Retinal pigment epithelial cell (primary cell): ENCODE measurements at regions not wholly inside any gene's neighbourhood (a gene's known extent, or its start where the extent isn't known, plus 50 kb on each side); places are given as distances from the start of the nearest gene placed in this dataset.

Experiments used
- DNase-seq: peaks from one replicate; pipeline ENCODE4 v3.0.0-alpha.2; 2010; ENCODE audit warnings: low read depth
- H3K4me3 ChIP-seq: 2 replicates; pipeline ENCODE4 v1.5.1; 2011; ENCODE audit warnings: mild to moderate bottlenecking, low read length, control low read depth, moderate library complexity
- TF ChIP-seq, protein P1 (sequence below): conservative IDR thresholded peaks from 2 replicates; pipeline ENCODE4 v1.5.1; 2011; ENCODE audit warnings: low read depth, low read length, control low read depth, inconsistent platforms

DNA sequence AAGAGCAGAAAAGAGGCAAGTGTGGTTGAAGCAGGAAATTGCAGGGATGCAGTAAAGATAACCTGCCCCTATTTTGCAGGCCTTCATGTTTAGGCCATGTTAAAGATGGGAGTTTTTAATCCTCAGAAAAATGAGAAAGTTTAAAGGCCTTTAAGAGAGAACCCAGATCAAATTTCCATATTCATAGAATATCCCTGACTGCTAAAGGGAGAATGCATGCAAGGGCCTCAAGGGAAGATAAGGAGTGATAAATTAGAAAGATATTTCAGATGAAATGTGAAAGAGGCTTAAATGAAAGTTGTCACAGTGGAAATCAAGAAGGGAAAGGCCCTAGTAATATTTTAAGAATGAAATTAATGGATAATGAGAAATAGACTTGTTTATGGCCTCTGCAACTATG lies 292.1 kb downstream of the SATB1 start:
- TF ChIP-seq, protein P1, sequence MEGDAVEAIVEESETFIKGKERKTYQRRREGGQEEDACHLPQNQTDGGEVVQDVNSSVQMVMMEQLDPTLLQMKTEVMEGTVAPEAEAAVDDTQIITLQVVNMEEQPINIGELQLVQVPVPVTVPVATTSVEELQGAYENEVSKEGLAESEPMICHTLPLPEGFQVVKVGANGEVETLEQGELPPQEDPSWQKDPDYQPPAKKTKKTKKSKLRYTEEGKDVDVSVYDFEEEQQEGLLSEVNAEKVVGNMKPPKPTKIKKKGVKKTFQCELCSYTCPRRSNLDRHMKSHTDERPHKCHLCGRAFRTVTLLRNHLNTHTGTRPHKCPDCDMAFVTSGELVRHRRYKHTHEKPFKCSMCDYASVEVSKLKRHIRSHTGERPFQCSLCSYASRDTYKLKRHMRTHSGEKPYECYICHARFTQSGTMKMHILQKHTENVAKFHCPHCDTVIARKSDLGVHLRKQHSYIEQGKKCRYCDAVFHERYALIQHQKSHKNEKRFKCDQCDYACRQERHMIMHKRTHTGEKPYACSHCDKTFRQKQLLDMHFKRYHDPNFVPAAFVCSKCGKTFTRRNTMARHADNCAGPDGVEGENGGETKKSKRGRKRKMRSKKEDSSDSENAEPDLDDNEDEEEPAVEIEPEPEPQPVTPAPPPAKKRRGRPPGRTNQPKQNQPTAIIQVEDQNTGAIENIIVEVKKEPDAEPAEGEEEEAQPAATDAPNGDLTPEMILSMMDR, result no peak
- no peak for DNase-seq
- H3K4me3 ChIP-seq, result no peak overlapping the region

- TF ChIP-seq, protein P1, result no peak
- no peak for DNase-seq
- H3K4me3 ChIP-seq, result no peak overlapping the region
Measured at GRCh38 chr3:18127859-18128681, 297.1 kb downstream of the SATB1 start.

- TF ChIP-seq, protein P1, result no peak
- no peak for DNase-seq
- no peak overlapping the region for H3K4me3 ChIP-seq
Measured at GRCh38 chr3:18127174-18127858, 297.8 kb downstream of the SATB1 start.

DNA sequence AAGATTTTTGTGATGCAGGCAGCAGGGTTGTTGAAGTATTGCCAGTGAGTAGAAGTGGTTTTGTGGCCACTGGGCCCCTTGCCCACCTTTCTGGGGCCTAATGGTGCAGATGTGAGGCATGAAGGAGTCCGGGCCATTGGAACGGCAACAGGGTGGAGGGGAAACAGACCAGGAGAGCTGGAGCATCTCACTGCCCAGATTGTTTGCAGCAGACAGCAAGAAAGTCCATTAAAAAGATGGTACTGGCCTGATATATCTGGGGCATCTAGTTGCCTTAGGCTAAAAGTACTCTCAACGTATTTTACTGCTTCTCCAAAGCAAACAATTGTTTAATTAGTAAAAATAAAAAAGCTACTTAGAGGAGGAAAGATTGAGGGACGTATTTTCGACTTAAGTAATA lies 298.4 kb downstream of the SATB1 start:
- H3K4me3 ChIP-seq, result no peak overlapping the region
- no peak for DNase-seq
- TF ChIP-seq, protein P1, result no peak

GRCh38 chr3:18124501-18124900 lies 300.6 kb downstream of the SATB1 start:
- TF ChIP-seq, protein P1, result no peak
- DNase-seq, result no peak
- no peak overlapping the region for H3K4me3 ChIP-seq

DNA sequence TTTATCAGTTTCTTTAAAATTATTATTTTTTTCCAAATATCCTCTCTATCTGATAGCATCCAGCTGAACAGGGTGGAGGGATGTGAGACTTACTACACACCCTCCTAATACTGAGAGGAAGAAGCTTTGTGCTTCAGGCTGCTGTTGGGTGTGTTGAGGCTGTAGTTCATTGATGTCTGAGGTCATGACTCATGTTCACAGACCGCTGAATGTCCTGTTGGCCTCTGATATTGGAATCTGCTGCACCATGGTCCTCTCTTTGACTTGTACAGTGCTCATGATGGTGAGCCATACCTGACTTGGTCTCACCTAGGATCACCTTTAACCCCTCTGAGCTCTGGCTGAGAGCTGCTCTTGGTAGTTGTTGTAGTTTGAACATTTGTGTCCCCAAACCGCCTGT lies 302.9 kb downstream of the SATB1 start:
- no peak overlapping the region for H3K4me3 ChIP-seq
- no peak for DNase-seq
- TF ChIP-seq, protein P1, result no peak

DNA sequence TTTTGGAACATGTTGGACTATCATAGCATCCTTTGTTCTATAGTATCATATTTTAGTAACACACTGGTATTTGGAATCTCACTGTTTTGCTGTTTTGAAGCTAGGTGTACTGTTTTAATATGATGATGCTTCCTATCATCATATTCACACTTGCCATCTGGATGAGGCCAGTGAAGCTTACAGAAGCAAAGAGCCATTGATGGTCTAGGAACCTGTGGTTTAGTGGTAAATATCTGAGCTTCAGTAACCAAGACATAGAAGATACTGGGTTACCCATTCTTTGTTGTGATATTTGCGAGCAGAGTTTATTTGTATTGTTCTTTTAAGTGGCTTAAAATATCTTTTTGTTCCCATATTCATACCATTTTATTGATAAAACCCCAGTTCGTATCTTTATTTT lies 304.1 kb downstream of the SATB1 start:
- TF ChIP-seq, protein P1, result no peak
- no peak overlapping the region for H3K4me3 ChIP-seq
- DNase-seq, result no peak
